A549 (cell line): ENCODE measurements at regions not wholly inside any gene's neighbourhood (a gene's known extent, or its start where the extent isn't known, plus 50 kb on each side); places are given as distances from the start of the nearest gene placed in this dataset.

Experiments
- ATAC-seq, 2 experiments: fragments of 200-7000 bp in 1 of 2; fragments of >200 bp in 1 of 2; cut with Nextera tagmentation in 1 of 2; cut with Tn5 transposase in 1 of 2; 3 replicates each; pipeline versions ENCODE4 v1.8.0 to v1.9.1; 2018 to 2020; ENCODE audit warnings: mild to moderate bottlenecking in 1 of 2, moderate library complexity in 1 of 2
- CTCF ChIA-PET: fragments of 300-600 bp; sonication (Branson Sonifier 250); formaldehyde crosslinking; extraction: SDS; loops from one replicate; lab custom pipeline; 2021; ENCODE audit warnings: antibody characterized with exemption, inconsistent platforms; lab: Yijun Ruan, JAX
- POLR2A ChIA-PET: fragments of 350-600 bp; formaldehyde crosslinking; extraction: SDS; loops from one replicate; lab custom pipeline; 2021; ENCODE audit warnings: antibody characterized with exemption, inconsistent platforms; lab: Yijun Ruan, JAX
- DNase-seq, 2 experiments: peaks; one replicate each; pipeline versions ENCODE4 v3.0.0 to v3.0.0-alpha.2; 2011 to 2016; ENCODE audit warnings: low read depth in 1 of 2, low spot score in 1 of 2
- FAIRE-seq: peaks from 2 replicates; lab custom pipeline; 2011; peaks lifted over from hg19 to GRCh38; lab: Jason Lieb, UNC
- H3K27ac ChIP-seq, 2 experiments: fragments of >200 bp; sonication (Bioruptor Twin); formaldehyde crosslinking; 3 replicates each; pipeline ENCODE4 v1.5.1; 2016 to 2017
- H3K4me1 ChIP-seq: fragments of >200 bp; sonication (Bioruptor Twin); formaldehyde crosslinking; 3 replicates; pipeline ENCODE4 v1.6.1; 2016
- H3K4me2 ChIP-seq: fragments of >200 bp; sonication (Bioruptor Twin); formaldehyde crosslinking; 3 replicates; pipeline ENCODE4 v1.6.1; 2016
- H3K4me3 ChIP-seq: fragments of >200 bp; sonication (Bioruptor Twin); formaldehyde crosslinking; 3 replicates; pipeline ENCODE4 v1.5.1; 2016
- H3K9me3 ChIP-seq: fragments of >200 bp; sonication (Bioruptor Twin); formaldehyde crosslinking; 3 replicates; pipeline ENCODE4 v1.6.1; 2016
- ATOH8 ChIP-seq: fragments of 250-450 bp; sonication (Bioruptor Pico); IDR thresholded peaks from 2 replicates; pipeline ENCODE4 v1.5.0; 2020; ENCODE audit warnings: low read depth, mild to moderate bottlenecking, moderate library complexity
- CBX2 ChIP-seq: fragments of 200-600 bp; sonication (generic); IDR thresholded peaks from 2 replicates; pipeline ENCODE4 v1.6.1; 2016; ENCODE audit warnings: low read depth, mild to moderate bottlenecking, borderline replicate concordance
- CBX8 ChIP-seq: fragments of 200-600 bp; sonication (generic); IDR thresholded peaks from 2 replicates; pipeline ENCODE4 v1.6.1; 2016
- E2F6 ChIP-seq: IDR thresholded peaks from 2 replicates; pipeline ENCODE4 v1.6.1; 2012; ENCODE audit warnings: low read depth, borderline replicate concordance
- EHF ChIP-seq: fragments of 250-450 bp; sonication (Bioruptor Pico); IDR thresholded peaks from 2 replicates; pipeline ENCODE4 v1.5.0; 2020; ENCODE audit warnings: mild to moderate bottlenecking
- EP300 ChIP-seq, 2 experiments: fragments of >200 bp; sonication (Bioruptor Twin); formaldehyde crosslinking; IDR thresholded peaks; 2 replicates in 1 of 2; 3 replicates in 1 of 2; pipeline ENCODE4 v1.6.1; 2016 to 2017
- ESRRA ChIP-seq: fragments of 150-350 bp; IDR thresholded peaks from 2 replicates; pipeline ENCODE4 v1.6.1; 2014; ENCODE audit warnings: mild to moderate bottlenecking, low read length, borderline replicate concordance
- FOSB ChIP-seq: fragments of 250-450 bp; sonication (Bioruptor Pico); IDR thresholded peaks from 2 replicates; pipeline ENCODE4 v1.5.0; 2020; ENCODE audit warnings: mild to moderate bottlenecking, moderate library complexity
- FOXS1 ChIP-seq: fragments of 250-450 bp; sonication (Bioruptor Pico); IDR thresholded peaks from 2 replicates; pipeline ENCODE4 v1.5.0; 2020; ENCODE audit warnings: mild to moderate bottlenecking, moderate library complexity
- GATA3 ChIP-seq: IDR thresholded peaks from 2 replicates; pipeline ENCODE4 v1.6.1; 2012; ENCODE audit warnings: borderline replicate concordance
- HES2 ChIP-seq: fragments of >200 bp; sonication (Bioruptor Twin); formaldehyde crosslinking; IDR thresholded peaks from 2 replicates; pipeline ENCODE4 v1.6.1; 2016
- HOXA7 ChIP-seq: fragments of 250-450 bp; sonication (Bioruptor Pico); IDR thresholded peaks from 2 replicates; pipeline ENCODE4 v1.5.0; 2020; ENCODE audit warnings: mild to moderate bottlenecking, moderate library complexity
- HOXB13 ChIP-seq: fragments of 250-450 bp; sonication (Bioruptor Pico); IDR thresholded peaks from 2 replicates; pipeline ENCODE4 v1.5.0; 2020; ENCODE audit warnings: low read depth, mild to moderate bottlenecking, moderate library complexity
- HOXB5 ChIP-seq: fragments of 250-450 bp; sonication (Bioruptor Pico); IDR thresholded peaks from 2 replicates; pipeline ENCODE4 v1.5.0; 2020; ENCODE audit warnings: mild to moderate bottlenecking, moderate library complexity
- MAFK ChIP-seq: fragments of 450-650 bp; IDR thresholded peaks from 2 replicates; pipeline ENCODE4 v1.6.1; 2014; ENCODE audit not compliant: partially characterized antibody
- MYC ChIP-seq: IDR thresholded peaks from 2 replicates; pipeline ENCODE4 v1.6.1; 2012; ENCODE audit warnings: mild to moderate bottlenecking, inconsistent platforms, low read length, improper control_type of control experiment, borderline replicate concordance
- NFE2L2 ChIP-seq: fragments of 150-350 bp; conservative IDR thresholded peaks from 2 replicates; pipeline ENCODE4 v1.6.1; 2014; ENCODE audit warnings: low read length
- NPAS2 ChIP-seq: fragments of 250-450 bp; sonication (Bioruptor Pico); IDR thresholded peaks from 2 replicates; pipeline ENCODE4 v1.8.0; 2022; ENCODE audit warnings: mild to moderate bottlenecking, moderate library complexity, borderline replicate concordance
- NR3C1 ChIP-seq: fragments of >200 bp; sonication (Bioruptor Twin); formaldehyde crosslinking; IDR thresholded peaks from 3 replicates; pipeline ENCODE4 v1.6.1; 2017
- POLR2AphosphoS2 ChIP-seq: conservative IDR thresholded peaks from 2 replicates; pipeline ENCODE4 v1.6.1; 2012; ENCODE audit warnings: low read length, improper control_type of control experiment, inconsistent platforms
- RAD21 ChIP-seq, 2 experiments: fragments of >200 bp in 1 of 2; sonication (Bioruptor Twin) in 1 of 2; formaldehyde crosslinking in 1 of 2; IDR thresholded peaks in 1 of 2; conservative IDR thresholded peaks in 1 of 2; 2 replicates in 1 of 2; 3 replicates in 1 of 2; pipeline ENCODE4 v1.6.1; 2012 to 2018; ENCODE audit warnings: inconsistent platforms in 1 of 2
- RCOR1 ChIP-seq: fragments of 150-350 bp; IDR thresholded peaks from 2 replicates; pipeline ENCODE4 v1.6.1; 2014; ENCODE audit warnings: antibody characterized with exemption, low read length, low read depth
- REST ChIP-seq: fragments of 200-600 bp; sonication (generic); IDR thresholded peaks from 2 replicates; pipeline ENCODE4 v1.6.1; 2016; ENCODE audit warnings: antibody characterized with exemption, mild to moderate bottlenecking, moderate library complexity
- RNF2 ChIP-seq: fragments of 200-600 bp; sonication (generic); IDR thresholded peaks from 2 replicates; pipeline ENCODE4 v1.6.1; 2016; ENCODE audit warnings: low read depth, mild to moderate bottlenecking, antibody characterized with exemption, moderate library complexity, borderline replicate concordance
- SMC3 ChIP-seq: fragments of >200 bp; sonication (Bioruptor Twin); formaldehyde crosslinking; IDR thresholded peaks from 3 replicates; pipeline ENCODE4 v1.6.1; 2018; ENCODE audit warnings: inconsistent platforms
- SREBF2 ChIP-seq: fragments of 450-650 bp; IDR thresholded peaks from 2 replicates; pipeline ENCODE4 v1.6.1; 2014; ENCODE audit warnings: mild to moderate bottlenecking, moderate library complexity
- USF2 ChIP-seq: fragments of 450-650 bp; IDR thresholded peaks from 2 replicates; pipeline ENCODE4 v1.6.1; 2014; ENCODE audit warnings: antibody characterized with exemption
- WGBS: methylation state at CpG from one replicate; pipeline ENCODE4 v1.1.6; 2017; ENCODE audit errors: missing lambda C conversion rate; 5-methylcytosine and 5-hydroxymethylcytosine counted together

GRCh38 chr2:49515996-49516782, 361.9 kb upstream of the FSHR start:
- Histone ChIP-seq H3K4me3 (no peak overlapping the region), H3K4me2 (no peak overlapping the region), H3K4me1 (no peaks in the 10 kb centered on the region), H3K9me3 (peaks cover 5% of the 10 kb centered on the region; the same call in 1 of the 3 replicates), H3K27ac (no peak overlapping the region)
- WGBS: 4% methylated on average over 2 of the region's 2 CpGs
- CTCF ChIA-PET: interaction anchor here (0.8 kb wide), 1 partner anchor 69 kb away, joined by 3 read pairs; no protein-coding TSS in a partner anchor
- FAIRE-seq: no peak
- DNase-seq: no peak
- POLR2A ChIA-PET: no interaction called here
- no peak for ATAC-seq
- TF ChIP-seq NPAS2 (CRISPR knock-in tag) (no peak), MAFK (no peak), RNF2 (no peak), ESRRA (no peak), FOXS1 (CRISPR knock-in tag) (no peak), EP300 (IDR thresholded peaks at IDR 0.05) (no peak), EHF (CRISPR knock-in tag) (no peak), RAD21 (conservative IDR thresholded peaks at IDR 0.05 in 1 of 2, IDR thresholded peaks at IDR 0.05 in 1 of 2) (no peak), MYC (no peak), GATA3 (no peak), E2F6 (no peak), NFE2L2 (no peak), SMC3 (no peak), CBX2 (no peak)

- 0 out of 3 replicates have a peak, but pooled peaks cover 5% of the 10 kb centered on the region for H3K9me3 ChIP-seq
- FAIRE-seq (no peak), ATAC-seq (no peak), DNase-seq (no peak)
- H3K4me2 ChIP-seq: no peak overlapping the region
- WGBS: 4% methylated on average over 1 of the region's 1 CpG
- H3K4me1 ChIP-seq: no peaks in the 10 kb centered on the region
- TF ChIP-seq SREBF2 (no peak), NR3C1 (no peak), HOXB13 (no peak), REST (no peak), CBX8 (no peak), HOXA7 (CRISPR knock-in tag) (no peak), NFE2L2 (no peak), ATOH8 (no peak), MYC (no peak), HOXB5 (no peak), ESRRA (no peak), MAFK (no peak), USF2 (no peak), FOSB (CRISPR knock-in tag) (no peak), POLR2AphosphoS2 (no peak), HES2 (no peak), FOXS1 (CRISPR knock-in tag) (no peak), RCOR1 (no peak)
- no peak overlapping the region for H3K4me3 ChIP-seq
- H3K27ac ChIP-seq: no peak overlapping the region
- ChIA-PET POLR2A (no interaction called here), CTCF (no interaction called here)
Observed at GRCh38 chr2:49514201-49514600, 359.9 kb upstream of the FSHR start.
